B cell (primary cell): ENCODE measurements at regions not wholly inside any gene's neighbourhood (a gene's known extent, or its start where the extent isn't known, plus 50 kb on each side); places are given as distances from the start of the nearest gene placed in this dataset.

Experiments
- EZH2 ChIP-seq: IDR thresholded peaks from 2 replicates; pipeline ENCODE4 v1.6.1; 2012; ENCODE audit warnings: borderline replicate concordance, low read depth, mild to moderate bottlenecking, moderate library complexity, low read length; ENCODE audit not compliant: insufficient read depth, poor library complexity, severe bottlenecking
- TF ChIP-seq, protein P1 (sequence below): fragments of 200-600 bp; IDR thresholded peaks from one replicate; pipeline ENCODE4 v1.8.0; 2022; ENCODE audit warnings: antibody characterized with exemption, mild to moderate bottlenecking

DNA sequence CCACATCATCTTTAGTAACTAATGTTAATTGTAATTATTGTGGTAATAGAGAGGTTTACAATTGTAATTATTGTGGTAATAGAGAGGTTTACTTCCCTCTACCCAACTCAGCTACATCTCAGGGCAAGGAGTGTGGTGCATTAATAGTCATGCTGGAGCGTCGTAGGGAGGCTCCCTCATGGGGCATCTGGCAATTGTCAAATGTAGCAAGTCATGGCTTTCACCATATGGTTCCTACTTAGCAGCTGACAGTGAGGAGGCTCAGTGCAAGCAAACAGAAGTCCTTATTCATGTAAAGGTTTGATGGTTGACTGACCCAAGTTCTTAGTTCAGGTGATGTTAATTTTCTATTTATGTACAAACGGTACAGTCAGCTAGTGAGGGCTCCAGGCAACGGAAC lies 1012.0 kb downstream of the FLRT2 start:
- TF ChIP-seq EZH2 = no peak
- TF ChIP-seq, protein P1, sequence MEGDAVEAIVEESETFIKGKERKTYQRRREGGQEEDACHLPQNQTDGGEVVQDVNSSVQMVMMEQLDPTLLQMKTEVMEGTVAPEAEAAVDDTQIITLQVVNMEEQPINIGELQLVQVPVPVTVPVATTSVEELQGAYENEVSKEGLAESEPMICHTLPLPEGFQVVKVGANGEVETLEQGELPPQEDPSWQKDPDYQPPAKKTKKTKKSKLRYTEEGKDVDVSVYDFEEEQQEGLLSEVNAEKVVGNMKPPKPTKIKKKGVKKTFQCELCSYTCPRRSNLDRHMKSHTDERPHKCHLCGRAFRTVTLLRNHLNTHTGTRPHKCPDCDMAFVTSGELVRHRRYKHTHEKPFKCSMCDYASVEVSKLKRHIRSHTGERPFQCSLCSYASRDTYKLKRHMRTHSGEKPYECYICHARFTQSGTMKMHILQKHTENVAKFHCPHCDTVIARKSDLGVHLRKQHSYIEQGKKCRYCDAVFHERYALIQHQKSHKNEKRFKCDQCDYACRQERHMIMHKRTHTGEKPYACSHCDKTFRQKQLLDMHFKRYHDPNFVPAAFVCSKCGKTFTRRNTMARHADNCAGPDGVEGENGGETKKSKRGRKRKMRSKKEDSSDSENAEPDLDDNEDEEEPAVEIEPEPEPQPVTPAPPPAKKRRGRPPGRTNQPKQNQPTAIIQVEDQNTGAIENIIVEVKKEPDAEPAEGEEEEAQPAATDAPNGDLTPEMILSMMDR = no peak
